Activated T-helper 2 cell treated with anti-CD3 and anti-CD28 coated beads, Interferon-gamma antibody, Interleukin-2, Interleukin-4, amounts not matched to agents 10 μg/mL and 5 μg/mL and 100 μg/mL, durations not matched to agents 14 hours and 24 hours and 36 hours (primary cell): ENCODE measurements at regions not wholly inside any gene's neighbourhood (a gene's known extent, or its start where the extent isn't known, plus 50 kb on each side); places are given as distances from the start of the nearest gene placed in this dataset.

Source experiments
- DNase-seq: peaks from one replicate; pipeline ENCODE4 v3.0.0; 2021; ENCODE audit warnings: low spot score
- H3K27ac Mint-ChIP-seq: one replicate; pipeline ENCODE4 v1.8.0; 2021; ENCODE audit warnings: mixed read lengths
- H3K27me3 Mint-ChIP-seq: one replicate; pipeline ENCODE4 v1.8.0; 2021; ENCODE audit warnings: low read depth, mixed read lengths
- H3K36me3 Mint-ChIP-seq: one replicate; pipeline ENCODE4 v1.8.0; 2021; ENCODE audit warnings: low read depth, mixed read lengths
- H3K4me1 Mint-ChIP-seq: one replicate; pipeline ENCODE4 v1.8.0; 2021; ENCODE audit warnings: low read depth, mixed read lengths
- H3K4me3 Mint-ChIP-seq: one replicate; pipeline ENCODE4 v1.8.0; 2021; ENCODE audit warnings: low read depth, mild to moderate bottlenecking, moderate library complexity, mixed read lengths
- H3K9me3 Mint-ChIP-seq: one replicate; pipeline ENCODE4 v1.8.0; 2021; ENCODE audit warnings: mixed read lengths
- intact Hi-C: fragments of 100-400 bp; cut with micrococcal nuclease; formaldehyde crosslinking; loops from one replicate; pipeline ENCODE4 v1.15.1; 2023

DNA sequence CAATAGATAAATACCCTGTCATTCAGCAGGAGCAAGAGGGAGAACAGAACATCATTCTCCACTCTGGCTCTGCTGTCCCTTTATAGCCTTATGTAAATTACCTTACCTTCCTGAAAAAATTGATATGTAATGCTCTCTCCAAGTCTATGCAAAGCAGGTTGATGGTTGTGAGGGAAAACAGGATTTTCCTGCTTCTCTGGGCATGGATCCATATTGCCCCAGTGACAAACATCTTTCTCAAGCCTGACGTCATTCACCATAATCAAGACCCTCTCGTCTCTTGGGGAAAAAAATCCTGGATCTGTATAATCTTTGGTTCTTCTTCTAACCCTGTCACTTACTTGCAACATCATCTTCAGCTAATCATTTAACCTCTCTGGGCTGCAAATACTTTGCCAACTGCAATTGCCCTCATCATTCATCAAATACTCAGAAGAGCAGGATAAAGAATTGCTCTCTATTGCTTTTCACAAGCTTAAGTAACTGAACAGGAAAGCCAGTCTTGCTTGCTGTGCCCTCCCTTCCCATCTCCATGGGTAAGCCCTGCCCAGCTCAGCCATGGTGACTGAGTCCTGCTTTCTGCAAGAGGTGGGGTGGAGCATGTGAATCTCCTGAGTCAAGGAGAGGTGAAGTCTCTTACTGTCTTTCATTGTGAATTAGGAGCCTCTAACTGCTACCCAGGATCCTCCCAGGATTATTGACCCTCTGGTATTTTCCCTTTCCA, 123.7 kb upstream of the KLF7 start:
- Mint-ChIP-seq H3K4me3 (no peak overlapping the region), H3K4me1 (peaks cover 70% of the 10 kb centered on the region), H3K9me3 (no peaks in the 10 kb centered on the region)

DNA sequence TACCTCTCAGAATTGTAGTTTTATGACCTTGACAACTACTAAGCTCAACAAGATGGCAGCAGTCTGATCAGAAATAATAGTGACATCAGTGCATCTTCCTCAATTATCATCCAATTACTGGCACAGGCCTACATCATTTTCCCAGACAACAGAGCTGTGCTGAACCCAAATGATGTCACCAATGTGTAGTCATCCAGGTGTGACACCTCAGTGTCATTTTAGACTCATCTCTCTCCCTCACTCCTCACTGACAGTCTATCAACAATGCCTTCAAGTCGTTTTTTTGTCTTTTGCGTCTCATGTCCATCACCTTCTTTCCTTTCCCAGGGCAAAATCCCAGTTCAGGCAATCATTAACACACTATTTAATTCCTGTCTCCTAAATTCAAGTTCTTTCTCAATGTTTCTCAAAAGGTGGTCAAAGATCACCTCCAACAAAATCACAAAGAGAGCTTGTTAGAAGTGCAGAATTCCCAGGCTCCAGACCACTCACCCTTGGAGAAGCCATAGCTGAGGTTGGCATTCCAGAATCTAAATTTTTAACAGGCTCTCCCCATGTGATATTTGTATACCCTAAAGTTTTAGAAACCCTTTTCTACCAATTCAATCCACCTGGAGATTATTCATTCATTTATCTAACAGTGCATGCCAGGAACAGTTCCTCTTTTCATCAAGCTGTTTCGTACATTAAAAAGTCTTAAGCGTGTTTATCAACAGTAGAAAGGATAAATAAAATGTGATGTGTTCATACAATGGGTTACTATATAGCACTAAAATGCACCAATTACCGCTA, 125.3 kb upstream of the KLF7 start:
- Mint-ChIP-seq H3K9me3 (peaks cover 9% of the 10 kb centered on the region), H3K27ac (peak overlapping the region; percentile 1), H3K27me3 (no peaks in the 10 kb centered on the region), H3K36me3 (peaks cover 7% of the 10 kb centered on the region), H3K4me1 (peaks cover 55% of the 10 kb centered on the region), H3K4me3 (no peak overlapping the region)
- DNase-seq: no peak
- intact Hi-C loops: no loop called here

More for the DNA sequence above, 123.7 kb upstream of the KLF7 start:
- Mint-ChIP-seq H3K27ac (peak overlapping the region; percentile 12), H3K36me3 (peaks cover 4% of the 10 kb centered on the region), H3K27me3 (no peaks in the 10 kb centered on the region)
- intact Hi-C loops: no loop called here
- DNase-seq: no peak

DNA sequence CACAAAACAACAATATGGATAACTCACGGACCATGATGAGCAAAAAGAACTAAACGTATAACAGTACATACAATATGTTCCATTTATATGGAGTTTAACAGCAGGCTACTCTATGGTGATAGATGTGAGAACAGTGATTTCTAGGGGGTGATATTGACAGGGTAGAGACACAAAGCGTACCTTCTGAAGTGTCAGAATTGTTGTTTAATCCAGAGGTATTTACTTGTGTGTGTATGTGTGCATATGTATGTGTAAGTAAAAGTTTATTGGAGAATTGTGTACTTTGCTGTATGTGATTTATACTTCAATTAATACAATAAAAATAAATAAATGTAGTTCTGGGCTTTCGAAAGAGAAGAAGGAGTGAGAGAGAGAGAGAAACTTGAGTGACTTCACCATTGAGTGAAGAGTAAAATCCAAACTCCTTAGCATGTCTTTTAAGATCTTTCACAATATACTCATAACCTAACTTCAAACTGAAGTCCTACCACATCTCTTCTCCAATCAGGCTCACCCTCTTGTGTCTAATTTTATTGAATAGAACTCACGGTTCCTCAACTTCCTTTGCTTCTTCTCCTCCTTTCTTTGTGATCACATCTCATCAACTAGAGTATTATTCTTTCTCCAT, 126.0 kb upstream of the KLF7 start:
- intact Hi-C loops: loop anchor here (1.0 kb wide), 1 partner anchor 20 kb away; no protein-coding TSS in a partner anchor

DNA sequence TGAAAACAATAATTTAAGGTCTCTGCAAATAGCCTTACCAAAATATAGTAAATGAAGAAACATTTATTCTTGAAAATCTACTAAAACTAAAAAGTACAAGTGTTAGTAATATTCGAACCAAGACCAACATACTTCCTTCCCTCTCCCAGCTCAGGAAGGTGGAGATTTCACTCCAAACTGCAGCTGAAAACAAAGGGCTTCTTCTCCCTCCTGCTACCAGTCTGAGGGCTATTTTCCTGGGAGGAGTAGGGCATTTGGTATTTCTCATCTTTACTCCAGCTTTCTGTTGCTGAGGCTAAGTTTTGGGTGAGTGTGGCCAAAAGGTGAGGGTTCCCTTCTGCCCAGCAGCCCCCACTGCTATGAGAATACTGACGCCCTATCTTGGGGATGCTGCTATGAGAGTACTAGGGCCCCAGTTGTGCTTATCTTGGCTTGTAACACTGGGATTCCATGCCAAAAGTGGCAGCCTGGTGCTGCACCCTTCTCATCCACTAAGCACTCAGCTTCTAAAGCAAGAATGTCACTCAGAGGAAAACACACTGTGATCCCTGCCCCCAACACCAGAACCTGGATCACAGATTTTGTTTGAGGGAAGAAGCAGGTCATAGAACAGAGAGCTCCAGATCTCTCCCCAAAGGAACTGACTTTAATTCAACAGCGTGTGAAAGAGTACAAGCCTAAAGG, 130.7 kb upstream of the KLF7 start:
- H3K4me1 Mint-ChIP-seq: peaks cover 16% of the 10 kb centered on the region
- no peak overlapping the region for H3K4me3 Mint-ChIP-seq
- no peaks in the 10 kb centered on the region for H3K27me3 Mint-ChIP-seq
- DNase-seq: no peak
- H3K9me3 Mint-ChIP-seq: peaks cover 21% of the 10 kb centered on the region
- intact Hi-C loops: no loop called here
- peaks cover 15% of the 10 kb centered on the region for H3K36me3 Mint-ChIP-seq
- H3K27ac Mint-ChIP-seq: no peak overlapping the region

More for the DNA sequence above, 126.0 kb upstream of the KLF7 start:
- peaks cover 7% of the 10 kb centered on the region for H3K36me3 Mint-ChIP-seq
- H3K27ac Mint-ChIP-seq: peak overlapping the region; percentile 68
- peaks cover 9% of the 10 kb centered on the region for H3K9me3 Mint-ChIP-seq
- DNase-seq: no peak
- no peak overlapping the region for H3K4me3 Mint-ChIP-seq
- no peaks in the 10 kb centered on the region for H3K27me3 Mint-ChIP-seq
- H3K4me1 Mint-ChIP-seq: peaks cover 48% of the 10 kb centered on the region

DNA sequence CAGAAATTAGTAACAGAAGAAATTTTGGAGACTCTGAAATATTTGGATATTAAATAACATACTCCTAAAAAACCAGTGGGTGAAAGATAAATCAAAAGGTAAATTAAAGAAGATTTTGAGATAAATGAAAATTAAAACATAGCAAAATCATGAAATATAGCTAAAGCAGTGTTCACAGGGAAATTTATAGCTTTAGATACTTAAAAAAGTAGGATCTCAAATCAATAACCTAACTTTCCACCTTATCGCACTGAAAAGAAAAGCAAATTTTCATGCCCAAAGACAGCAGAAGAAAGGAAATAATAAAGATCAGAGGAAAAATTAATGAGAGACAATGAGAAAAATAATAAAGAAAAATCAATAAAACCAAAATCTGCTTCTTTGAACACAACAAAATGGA, 135.1 kb upstream of the KLF7 start:
- Mint-ChIP-seq H3K4me3 (no peak overlapping the region), H3K27ac (no peak overlapping the region)
- DNase-seq: no peak

DNA sequence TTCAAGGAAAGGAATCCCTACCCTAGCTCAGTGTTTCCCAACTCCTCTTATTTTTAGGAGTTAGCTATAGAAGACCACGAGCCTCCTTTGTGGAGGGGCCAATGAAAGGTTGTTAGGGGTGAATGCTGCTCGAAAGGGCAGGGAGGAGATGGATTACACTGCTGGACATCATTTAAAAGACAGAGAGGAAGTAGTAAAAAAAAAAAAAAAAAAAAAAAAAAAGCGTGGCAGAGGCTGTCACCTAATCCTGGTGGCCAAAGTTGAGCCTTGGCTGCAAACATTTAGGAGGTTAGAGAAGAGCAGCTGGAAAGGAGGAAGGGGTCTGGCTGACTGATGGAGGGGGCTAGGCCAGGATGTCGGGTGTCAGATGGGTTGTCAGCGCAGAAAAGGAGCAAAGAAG, 139.0 kb upstream of the KLF7 start:
- Mint-ChIP-seq H3K4me1 (peaks cover 18% of the 10 kb centered on the region), H3K27ac (no peak overlapping the region), H3K9me3 (peaks cover 13% of the 10 kb centered on the region), H3K36me3 (peaks cover 15% of the 10 kb centered on the region), H3K27me3 (no peaks in the 10 kb centered on the region), H3K4me3 (no peak overlapping the region)
- intact Hi-C loops: no loop called here
- no peak for DNase-seq

More for the DNA sequence above, 135.1 kb upstream of the KLF7 start:
- H3K36me3 Mint-ChIP-seq: peaks cover 15% of the 10 kb centered on the region
- intact Hi-C loops: no loop called here
- peaks cover 13% of the 10 kb centered on the region for H3K9me3 Mint-ChIP-seq
- no peaks in the 10 kb centered on the region for H3K4me1 Mint-ChIP-seq
- no peaks in the 10 kb centered on the region for H3K27me3 Mint-ChIP-seq

DNA sequence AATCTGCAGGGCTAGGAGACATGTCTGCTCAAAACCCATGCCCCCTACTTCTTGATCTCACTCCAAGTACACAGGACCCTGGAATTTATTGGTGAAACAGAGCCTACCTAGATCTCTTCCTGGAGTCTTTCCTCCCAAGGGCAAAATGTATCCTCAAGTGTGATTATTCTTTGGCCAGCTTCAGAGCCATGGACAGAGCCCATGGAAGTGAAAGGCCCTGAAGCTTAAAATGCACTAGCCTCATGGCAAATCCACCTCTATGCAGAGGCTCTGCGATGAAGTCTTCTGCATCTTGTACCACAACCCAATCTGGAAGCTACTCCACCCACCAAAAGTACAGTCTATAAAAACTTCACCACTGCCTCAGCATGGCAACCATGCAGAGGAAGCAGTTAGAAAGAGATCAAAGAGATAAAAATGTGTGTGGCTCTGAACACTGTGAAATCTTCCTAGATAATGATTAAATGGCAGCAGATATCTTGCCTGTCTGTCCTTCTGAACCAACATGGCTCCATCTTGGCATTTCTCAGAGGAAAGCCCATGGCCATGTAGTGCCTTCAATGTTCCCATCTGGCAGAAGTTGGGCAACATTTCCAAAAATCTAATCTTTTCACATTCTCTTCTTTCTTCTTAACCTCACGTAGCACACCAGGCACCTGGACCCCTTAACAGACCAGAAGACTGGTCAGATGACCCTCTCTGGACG, 142.9 kb upstream of the KLF7 start:
- no peak overlapping the region for H3K4me3 Mint-ChIP-seq
- H3K4me1 Mint-ChIP-seq: peaks cover 48% of the 10 kb centered on the region
- H3K36me3 Mint-ChIP-seq: no peaks in the 10 kb centered on the region
- H3K9me3 Mint-ChIP-seq: no peaks in the 10 kb centered on the region
- intact Hi-C loops: no loop called here
- H3K27me3 Mint-ChIP-seq: no peaks in the 10 kb centered on the region
- peak overlapping the region; percentile 6 for H3K27ac Mint-ChIP-seq
- no peak for DNase-seq

DNA sequence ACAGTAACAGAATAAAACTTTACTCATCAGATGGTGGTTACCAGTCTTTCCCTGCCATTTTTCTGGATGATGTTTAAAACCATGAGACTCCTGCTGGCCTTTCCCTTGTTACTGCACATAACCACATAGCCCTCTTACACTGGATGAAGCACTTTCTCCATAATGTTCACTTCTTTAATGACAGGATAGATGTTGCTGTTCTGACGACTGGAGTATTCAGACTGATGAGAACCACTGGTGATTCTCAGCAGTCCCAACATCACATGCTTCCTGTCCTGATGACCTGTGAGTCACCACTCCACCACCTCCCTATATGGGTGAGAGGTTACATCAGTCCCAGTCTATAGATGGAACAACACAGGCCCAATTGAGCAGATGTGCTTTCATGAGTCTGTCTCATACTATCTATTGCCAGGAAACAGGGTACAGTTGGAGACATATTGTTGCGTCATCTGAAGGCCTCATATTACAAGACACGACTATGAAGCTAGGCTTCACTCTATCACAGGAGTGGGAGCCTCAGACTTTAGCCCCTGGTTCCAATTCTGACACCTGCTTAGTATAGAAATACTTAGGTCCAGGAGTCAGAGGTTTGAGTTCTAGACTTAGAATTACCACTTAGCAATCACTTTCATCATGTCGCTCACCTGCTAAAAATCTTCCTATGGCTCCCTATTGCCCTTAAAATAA, 145.7 kb upstream of the KLF7 start:
- peaks cover 55% of the 10 kb centered on the region for H3K4me1 Mint-ChIP-seq
- no peaks in the 10 kb centered on the region for H3K36me3 Mint-ChIP-seq
- intact Hi-C loops: loop anchor here (1.0 to 2.0 kb wide), 6 partner anchors 19 to 71 kb away; no protein-coding TSS in a partner anchor
- no peak for DNase-seq
- H3K27ac Mint-ChIP-seq: peak overlapping the region; percentile 68
- no peaks in the 10 kb centered on the region for H3K9me3 Mint-ChIP-seq
- no peak overlapping the region for H3K4me3 Mint-ChIP-seq
- no peaks in the 10 kb centered on the region for H3K27me3 Mint-ChIP-seq

DNA sequence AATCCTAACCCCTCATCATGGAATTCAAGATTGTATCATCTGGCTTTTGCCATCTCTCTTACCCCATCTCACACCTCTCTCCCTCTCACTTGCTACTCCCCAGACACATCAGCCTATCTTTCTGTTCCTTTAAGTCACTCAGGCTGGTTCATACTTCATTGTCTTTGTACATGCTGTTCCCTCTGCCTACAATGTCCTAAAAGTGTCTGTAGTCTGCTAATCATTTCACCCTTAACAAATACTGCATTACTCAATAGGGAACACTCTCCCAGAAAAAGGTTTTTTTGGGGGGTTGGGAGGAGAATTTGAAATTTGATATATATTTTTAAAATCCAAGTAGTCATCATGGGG, 146.2 kb upstream of the KLF7 start:
- DNase-seq: no peak
- Mint-ChIP-seq H3K4me1 (peaks cover 58% of the 10 kb centered on the region), H3K9me3 (no peaks in the 10 kb centered on the region), H3K27me3 (no peaks in the 10 kb centered on the region), H3K36me3 (no peaks in the 10 kb centered on the region), H3K27ac (peak overlapping the region; percentile 68), H3K4me3 (no peak overlapping the region)
- intact Hi-C loops: no loop called here

DNA sequence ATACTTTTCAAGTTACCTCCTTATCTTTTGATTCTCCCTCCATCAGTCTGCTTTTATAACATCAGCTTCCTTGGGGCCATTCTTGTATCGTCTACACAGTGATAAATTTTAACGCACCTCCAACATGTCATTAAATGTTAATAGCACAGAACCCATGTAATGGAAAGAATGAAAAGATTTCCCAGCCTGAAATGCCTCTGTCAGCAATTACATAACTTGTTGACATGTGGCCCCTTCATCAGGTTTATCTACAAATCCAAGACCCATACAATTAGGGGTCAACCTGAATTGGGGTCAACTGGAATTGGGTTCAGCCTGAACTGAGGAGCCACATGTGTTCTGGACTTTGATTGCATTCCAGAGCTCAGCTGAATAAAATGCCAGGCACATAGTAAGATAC, 148.2 kb upstream of the KLF7 start:
- Mint-ChIP-seq H3K4me3 (no peak overlapping the region), H3K27ac (no peak overlapping the region), H3K4me1 (peaks cover 67% of the 10 kb centered on the region)

DNA sequence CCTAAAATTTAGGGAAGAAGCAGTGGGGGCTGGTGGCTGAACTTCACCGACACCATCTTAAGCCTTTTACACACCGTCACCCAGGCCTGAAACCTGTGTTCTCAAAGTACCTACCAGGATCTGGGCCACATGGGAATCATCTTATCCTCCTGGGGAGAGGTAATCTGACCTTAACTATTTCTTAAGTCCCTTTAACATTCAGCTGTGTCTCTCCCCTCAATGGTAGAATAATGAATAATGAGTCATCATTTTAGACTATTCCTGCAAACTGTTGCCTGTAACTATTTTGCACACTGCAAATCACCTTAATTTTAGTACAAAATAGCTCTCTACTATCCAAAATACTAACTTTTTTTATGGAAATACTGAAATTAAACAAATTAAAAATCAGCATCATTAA, 149.4 kb upstream of the KLF7 start:
- H3K27me3 Mint-ChIP-seq: no peaks in the 10 kb centered on the region
- no peak overlapping the region for H3K4me3 Mint-ChIP-seq
- H3K4me1 Mint-ChIP-seq: peaks cover 68% of the 10 kb centered on the region
- H3K27ac Mint-ChIP-seq: no peak overlapping the region
- intact Hi-C loops: no loop called here
- DNase-seq: no peak
- H3K9me3 Mint-ChIP-seq: no peaks in the 10 kb centered on the region
- H3K36me3 Mint-ChIP-seq: no peaks in the 10 kb centered on the region

More for the DNA sequence above, 148.2 kb upstream of the KLF7 start:
- Mint-ChIP-seq H3K36me3 (no peaks in the 10 kb centered on the region), H3K27me3 (no peaks in the 10 kb centered on the region), H3K9me3 (no peaks in the 10 kb centered on the region)
- DNase-seq: no peak
- intact Hi-C loops: no loop called here

DNA sequence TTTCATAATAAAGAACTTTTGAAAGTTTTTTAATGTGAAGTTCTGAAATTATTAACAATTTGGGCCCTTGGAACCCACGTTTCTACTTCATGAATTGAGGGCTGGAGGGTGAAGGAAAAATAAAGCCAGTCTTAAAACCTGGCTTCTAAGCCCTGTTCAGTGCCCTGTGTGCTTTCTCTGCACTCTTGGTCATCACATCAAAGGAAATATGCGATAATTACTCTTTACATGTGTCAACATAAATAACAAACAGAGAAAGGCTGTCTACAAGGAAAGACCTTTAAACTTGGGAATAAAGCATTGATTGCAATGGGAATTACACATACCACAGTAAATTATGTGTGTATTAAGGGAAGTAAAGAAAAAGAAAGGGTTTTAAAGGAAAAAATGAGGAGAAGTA, 150.7 kb upstream of the KLF7 start:
- H3K27ac Mint-ChIP-seq: peak overlapping the region; percentile 9
- no peak for DNase-seq
- no peak overlapping the region for H3K4me3 Mint-ChIP-seq
- H3K9me3 Mint-ChIP-seq: no peaks in the 10 kb centered on the region
- H3K27me3 Mint-ChIP-seq: no peaks in the 10 kb centered on the region
- H3K4me1 Mint-ChIP-seq: peaks cover 70% of the 10 kb centered on the region
- H3K36me3 Mint-ChIP-seq: no peaks in the 10 kb centered on the region
- intact Hi-C loops: loop anchor here (2.0 kb wide), 1 partner anchor 156 kb away; no protein-coding TSS in a partner anchor
